ENCODE measurements at regions not wholly inside any gene's neighbourhood (a gene's known extent, or its start where the extent isn't known, plus 50 kb on each side); places are given as distances from the start of the nearest gene placed in this dataset.

GRCh38 chr2:240358821-240359397, 76.6 kb upstream of the GPC1 start (continued):
- TF ChIP-seq USF2 (IDR thresholded peaks at IDR 0.05; ENCODE audit: low read length), result no peak
- TF ChIP-seq POLR2AphosphoS5 (IDR thresholded peaks at IDR 0.05; ENCODE audit: low read depth, low read length), result no peak
- TF ChIP-seq HDAC6 (IDR thresholded peaks at IDR 0.05; ENCODE audit: low read depth, low read length), result no peak
- no peak for TF ChIP-seq SP4 (IDR thresholded peaks at IDR 0.05; ENCODE audit: low read length)

Measured in H1 (cell line).